Calu3 (cell line): ENCODE measurements at regions not wholly inside any gene's neighbourhood (a gene's known extent, or its start where the extent isn't known, plus 50 kb on each side); places are given as distances from the start of the nearest gene placed in this dataset.

ENCODE experiments used
- BruUV-seq: library from RNA; stranded (reverse); fragments of 400-500 nt; replicated peaks from 2 replicates; lab custom pipeline; 2021; lab: Mats Ljungman, UMichigan
- CTCF ChIA-PET: fragments of 300-600 bp; sonication (Branson Sonifier 250); formaldehyde crosslinking; loops from one replicate; lab custom pipeline; 2022; ENCODE audit warnings: antibody characterized with exemption; lab: Charles Lee
- DNase-seq: peaks from one replicate; pipeline ENCODE4 v3.0.0; 2022
- H3K27ac Mint-ChIP-seq: one replicate; pipeline ENCODE4 v1.8.0; 2022; ENCODE audit warnings: mixed read lengths; ENCODE audit not compliant: unreplicated experiment
- H3K27me3 Mint-ChIP-seq: one replicate; pipeline ENCODE4 v1.8.0; 2022; ENCODE audit warnings: mixed read lengths; ENCODE audit not compliant: unreplicated experiment
- H3K36me3 Mint-ChIP-seq: one replicate; pipeline ENCODE4 v1.8.0; 2022; ENCODE audit warnings: mild to moderate bottlenecking, moderate library complexity, mixed read lengths; ENCODE audit not compliant: insufficient read depth, unreplicated experiment
- H3K4me1 Mint-ChIP-seq: one replicate; pipeline ENCODE4 v1.8.0; 2022; ENCODE audit warnings: mild to moderate bottlenecking, low read depth, mixed read lengths; ENCODE audit not compliant: unreplicated experiment
- H3K4me3 Mint-ChIP-seq: one replicate; pipeline ENCODE4 v1.8.0; 2022; ENCODE audit warnings: mild to moderate bottlenecking, low read depth, moderate library complexity, mixed read lengths; ENCODE audit not compliant: unreplicated experiment
- H3K9me3 Mint-ChIP-seq: one replicate; pipeline ENCODE4 v1.8.0; 2022; ENCODE audit warnings: low read depth, mixed read lengths; ENCODE audit not compliant: unreplicated experiment
- intact Hi-C: fragments of 100-400 bp; cut with micrococcal nuclease; formaldehyde crosslinking; loops from one replicate; pipeline ENCODE4 v1.10.0; 2022; ENCODE audit not compliant: unreplicated experiment
- TF ChIP-seq, protein P1 (sequence below): fragments of 200-600 bp; IDR thresholded peaks from one replicate; pipeline ENCODE4 v1.8.0; 2022; ENCODE audit warnings: antibody characterized with exemption; ENCODE audit not compliant: unreplicated experiment

DNA sequence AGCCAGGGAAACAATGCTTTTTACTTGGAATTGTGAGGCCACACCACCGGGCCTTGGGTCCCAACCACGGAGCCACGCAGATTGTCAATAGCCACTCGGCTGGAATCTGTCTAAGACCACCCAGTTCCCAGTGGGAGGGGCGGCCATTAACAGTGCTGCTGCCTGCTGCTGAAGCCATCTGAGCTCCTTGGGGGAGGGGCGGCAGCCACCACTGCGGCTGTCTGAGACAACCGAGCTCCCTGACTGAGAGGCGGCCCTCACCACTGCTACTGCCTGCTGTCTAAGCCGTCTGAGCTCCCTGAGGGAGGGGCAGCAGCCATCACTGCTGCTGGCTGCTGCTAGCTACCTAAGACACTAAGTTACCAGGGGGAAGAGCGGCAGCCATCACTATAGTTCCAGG lies 64.3 kb downstream of the DMRTA2 start:
- Mint-ChIP-seq H3K4me3 (no peak overlapping the region), H3K36me3 (no peaks in the 10 kb centered on the region), H3K27me3 (peaks cover 92% of the 10 kb centered on the region), H3K9me3 (no peaks in the 10 kb centered on the region), H3K27ac (no peak overlapping the region), H3K4me1 (no peaks in the 10 kb centered on the region)
- TF ChIP-seq, protein P1, sequence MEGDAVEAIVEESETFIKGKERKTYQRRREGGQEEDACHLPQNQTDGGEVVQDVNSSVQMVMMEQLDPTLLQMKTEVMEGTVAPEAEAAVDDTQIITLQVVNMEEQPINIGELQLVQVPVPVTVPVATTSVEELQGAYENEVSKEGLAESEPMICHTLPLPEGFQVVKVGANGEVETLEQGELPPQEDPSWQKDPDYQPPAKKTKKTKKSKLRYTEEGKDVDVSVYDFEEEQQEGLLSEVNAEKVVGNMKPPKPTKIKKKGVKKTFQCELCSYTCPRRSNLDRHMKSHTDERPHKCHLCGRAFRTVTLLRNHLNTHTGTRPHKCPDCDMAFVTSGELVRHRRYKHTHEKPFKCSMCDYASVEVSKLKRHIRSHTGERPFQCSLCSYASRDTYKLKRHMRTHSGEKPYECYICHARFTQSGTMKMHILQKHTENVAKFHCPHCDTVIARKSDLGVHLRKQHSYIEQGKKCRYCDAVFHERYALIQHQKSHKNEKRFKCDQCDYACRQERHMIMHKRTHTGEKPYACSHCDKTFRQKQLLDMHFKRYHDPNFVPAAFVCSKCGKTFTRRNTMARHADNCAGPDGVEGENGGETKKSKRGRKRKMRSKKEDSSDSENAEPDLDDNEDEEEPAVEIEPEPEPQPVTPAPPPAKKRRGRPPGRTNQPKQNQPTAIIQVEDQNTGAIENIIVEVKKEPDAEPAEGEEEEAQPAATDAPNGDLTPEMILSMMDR = no peak
- CTCF ChIA-PET = no interaction called here
- intact Hi-C loops = loop anchor here (10.0 kb wide), 1 partner anchor 1684 kb away; no protein-coding TSS in a partner anchor
- DNase-seq = no peak
- no TSS peak for BruUV-seq

DNA sequence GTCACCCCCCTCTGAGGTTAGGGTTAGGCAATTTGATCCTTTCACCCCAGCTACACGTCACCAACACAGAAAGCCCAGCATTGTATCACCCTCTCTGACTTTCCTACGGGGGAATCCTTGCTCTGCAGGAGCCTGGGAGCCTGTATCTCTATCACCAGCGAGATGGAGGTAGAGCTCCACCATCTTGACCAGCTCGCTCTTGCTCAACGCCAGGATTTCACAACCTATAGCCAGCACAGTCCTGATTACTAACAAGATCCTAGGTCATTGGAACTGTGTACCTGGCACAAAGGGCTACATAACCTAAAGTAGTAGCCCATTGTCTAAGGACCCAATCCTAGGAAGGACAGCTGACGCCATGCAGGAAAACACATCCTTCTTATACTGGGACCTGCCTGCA lies 66.1 kb downstream of the DMRTA2 start:
- Mint-ChIP-seq H3K27ac (no peak overlapping the region), H3K4me1 (no peaks in the 10 kb centered on the region), H3K27me3 (peaks cover 80% of the 10 kb centered on the region), H3K4me3 (no peak overlapping the region), H3K36me3 (no peaks in the 10 kb centered on the region), H3K9me3 (no peaks in the 10 kb centered on the region)
- BruUV-seq = no TSS peak
- CTCF ChIA-PET = no interaction called here
- no peak for DNase-seq
- intact Hi-C loops = loop anchor here (10.0 kb wide), 1 partner anchor 1682 kb away; no protein-coding TSS in a partner anchor
- TF ChIP-seq, protein P1 = no peak

DNA sequence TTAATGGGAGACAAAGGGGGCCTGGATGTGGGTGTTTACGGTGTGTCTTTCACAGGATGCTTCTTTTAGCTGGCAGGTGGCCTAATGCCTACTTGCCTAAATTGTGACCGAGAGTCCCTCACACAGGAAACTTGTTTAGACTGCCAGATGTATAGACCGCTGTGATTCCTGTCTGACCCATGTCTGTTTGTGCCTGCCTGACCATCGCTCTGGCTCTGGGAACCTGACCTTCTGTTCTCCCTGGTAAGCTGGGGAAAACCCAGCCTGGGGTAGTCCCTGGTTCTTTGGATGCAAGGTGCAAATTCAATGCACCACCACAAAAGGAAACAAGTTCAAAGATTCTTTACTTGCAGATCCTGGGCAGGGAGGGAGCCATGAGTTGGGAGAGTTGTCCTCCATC lies 68.4 kb downstream of the DMRTA2 start:
- intact Hi-C loops = loop anchor here (10.0 kb wide), 1 partner anchor 1680 kb away; no protein-coding TSS in a partner anchor
- Mint-ChIP-seq H3K9me3 (no peaks in the 10 kb centered on the region), H3K27ac (no peak overlapping the region), H3K4me3 (no peak overlapping the region), H3K27me3 (peaks cover 79% of the 10 kb centered on the region), H3K36me3 (no peaks in the 10 kb centered on the region), H3K4me1 (no peaks in the 10 kb centered on the region)
- TF ChIP-seq, protein P1 = no peak
- CTCF ChIA-PET = interaction anchor here (0.6 kb wide), 1 partner anchor 49 kb away, joined by 7 read pairs; no protein-coding TSS in a partner anchor
- no TSS peak for BruUV-seq
- DNase-seq = no peak

DNA sequence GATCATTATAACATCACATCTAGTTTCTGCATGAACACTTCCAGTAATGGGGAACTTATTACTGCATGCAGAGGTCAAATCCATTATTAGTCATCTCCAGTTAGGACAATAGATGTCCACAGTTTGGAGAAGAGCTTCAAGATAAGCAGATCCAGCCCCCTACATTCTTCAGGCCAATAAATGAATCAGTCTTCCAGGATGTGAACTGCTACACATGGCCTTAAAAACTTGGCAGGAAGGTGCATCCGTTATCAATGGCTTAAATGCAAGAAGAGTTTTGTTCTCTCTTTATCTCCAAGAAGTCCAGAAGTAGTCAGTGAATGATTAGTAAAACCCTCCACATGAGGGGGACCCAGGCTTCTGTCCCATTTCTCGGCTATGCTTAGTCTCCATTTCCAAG lies 70.8 kb downstream of the DMRTA2 start:
- no peak for DNase-seq
- Mint-ChIP-seq H3K9me3 (no peaks in the 10 kb centered on the region), H3K27ac (no peak overlapping the region), H3K4me3 (no peak overlapping the region), H3K36me3 (no peaks in the 10 kb centered on the region), H3K4me1 (no peaks in the 10 kb centered on the region), H3K27me3 (peaks cover 87% of the 10 kb centered on the region)
- TF ChIP-seq, protein P1 = no peak
- CTCF ChIA-PET = interaction anchor here (0.5 kb wide), 1 partner anchor 22 kb away, joined by 3 read pairs; no protein-coding TSS in a partner anchor
- intact Hi-C loops = loop anchor here (10.0 kb wide), 1 partner anchor 1678 kb away; no protein-coding TSS in a partner anchor
- BruUV-seq = no TSS peak
